ENCODE measurements at regions not wholly inside any gene's neighbourhood (a gene's known extent, or its start where the extent isn't known, plus 50 kb on each side); places are given as distances from the start of the nearest gene placed in this dataset.
"Not testable (repeated sequence)": the region's sequence is repeated elsewhere in the genome, so short reads cannot be mapped to it uniquely, and the experiment has no call there.

DNA sequence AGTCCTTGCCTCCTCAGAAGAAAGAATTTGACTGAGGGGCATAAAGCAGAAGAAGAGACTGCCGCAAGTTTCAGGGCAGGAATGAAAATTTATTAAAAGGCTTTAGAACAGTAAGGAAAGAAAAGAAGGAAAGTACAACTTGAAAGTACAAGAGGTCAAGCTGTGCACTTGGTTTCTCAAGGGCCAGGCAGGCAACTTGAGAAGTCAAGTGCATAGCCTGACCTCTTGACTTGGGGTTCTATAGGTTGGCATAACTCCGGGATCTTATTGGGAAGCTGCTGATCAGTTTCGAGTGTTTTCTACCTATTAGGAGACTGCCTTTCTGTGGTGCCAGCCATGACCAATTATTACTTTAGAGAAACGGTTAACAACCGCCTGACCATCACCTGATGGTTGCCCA lies 237.0 kb upstream of the RGS17 start:
- TF ChIP-seq, protein P1, sequence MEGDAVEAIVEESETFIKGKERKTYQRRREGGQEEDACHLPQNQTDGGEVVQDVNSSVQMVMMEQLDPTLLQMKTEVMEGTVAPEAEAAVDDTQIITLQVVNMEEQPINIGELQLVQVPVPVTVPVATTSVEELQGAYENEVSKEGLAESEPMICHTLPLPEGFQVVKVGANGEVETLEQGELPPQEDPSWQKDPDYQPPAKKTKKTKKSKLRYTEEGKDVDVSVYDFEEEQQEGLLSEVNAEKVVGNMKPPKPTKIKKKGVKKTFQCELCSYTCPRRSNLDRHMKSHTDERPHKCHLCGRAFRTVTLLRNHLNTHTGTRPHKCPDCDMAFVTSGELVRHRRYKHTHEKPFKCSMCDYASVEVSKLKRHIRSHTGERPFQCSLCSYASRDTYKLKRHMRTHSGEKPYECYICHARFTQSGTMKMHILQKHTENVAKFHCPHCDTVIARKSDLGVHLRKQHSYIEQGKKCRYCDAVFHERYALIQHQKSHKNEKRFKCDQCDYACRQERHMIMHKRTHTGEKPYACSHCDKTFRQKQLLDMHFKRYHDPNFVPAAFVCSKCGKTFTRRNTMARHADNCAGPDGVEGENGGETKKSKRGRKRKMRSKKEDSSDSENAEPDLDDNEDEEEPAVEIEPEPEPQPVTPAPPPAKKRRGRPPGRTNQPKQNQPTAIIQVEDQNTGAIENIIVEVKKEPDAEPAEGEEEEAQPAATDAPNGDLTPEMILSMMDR (IDR thresholded peaks at IDR 0.05; ENCODE audit: low read depth, low read length, missing control alignments), result no peak
- no peak overlapping the region for H3K4me3 ChIP-seq (ENCODE audit: low read depth, low read length)
- DNase-seq (ENCODE audit: low read depth), result no peak

DNA sequence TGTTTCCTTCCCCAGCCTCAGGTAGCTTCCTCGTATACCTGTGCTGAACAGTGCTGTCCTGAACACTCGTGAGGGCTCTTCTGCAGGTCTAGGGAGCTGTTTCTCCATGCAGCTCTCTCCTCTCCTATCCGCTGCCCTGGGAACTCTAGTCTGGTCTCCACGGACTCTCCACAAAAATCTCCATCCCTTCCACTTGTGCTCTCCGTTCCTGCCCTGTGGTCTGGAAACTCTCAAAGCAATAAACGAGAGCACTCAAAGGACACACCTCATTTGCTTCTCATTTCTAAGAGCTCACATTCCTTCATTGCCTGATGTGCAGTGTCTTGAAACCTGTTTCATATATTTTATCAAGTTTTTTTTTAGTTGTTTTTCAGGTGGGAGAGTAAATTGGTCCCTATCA lies 235.9 kb upstream of the RGS17 start:
- no peak overlapping the region for H3K4me3 ChIP-seq (ENCODE audit: low read depth, low read length)
- TF ChIP-seq, protein P1 (IDR thresholded peaks at IDR 0.05; ENCODE audit: low read depth, low read length, missing control alignments), result no peak
- no peak for DNase-seq (ENCODE audit: low read depth)

DNA sequence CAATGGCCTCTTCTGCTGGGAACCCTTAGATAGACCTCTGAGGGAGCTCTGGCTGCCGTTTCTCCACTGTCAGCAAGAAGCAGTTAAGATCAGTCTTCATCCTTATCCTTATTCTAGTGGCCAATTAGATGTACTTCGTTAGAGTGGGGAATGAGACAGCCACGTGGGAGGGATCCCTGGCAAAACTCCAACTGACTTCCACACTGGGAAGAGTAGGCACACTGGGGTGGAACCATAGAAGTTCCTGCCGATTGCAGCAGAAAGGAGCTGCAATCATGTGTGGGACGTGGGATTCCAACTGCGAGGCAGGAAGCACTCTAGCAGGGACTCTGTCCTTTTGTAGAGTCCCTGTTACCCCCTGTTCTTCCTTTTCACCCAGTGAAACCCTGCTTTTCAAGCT lies 226.3 kb upstream of the RGS17 start:
- no peak overlapping the region for H3K4me3 ChIP-seq (ENCODE audit: low read depth, low read length)
- TF ChIP-seq, protein P1 (IDR thresholded peaks at IDR 0.05; ENCODE audit: low read depth, low read length, missing control alignments), result no peak
- DNase-seq (ENCODE audit: low read depth), result no peak

DNA sequence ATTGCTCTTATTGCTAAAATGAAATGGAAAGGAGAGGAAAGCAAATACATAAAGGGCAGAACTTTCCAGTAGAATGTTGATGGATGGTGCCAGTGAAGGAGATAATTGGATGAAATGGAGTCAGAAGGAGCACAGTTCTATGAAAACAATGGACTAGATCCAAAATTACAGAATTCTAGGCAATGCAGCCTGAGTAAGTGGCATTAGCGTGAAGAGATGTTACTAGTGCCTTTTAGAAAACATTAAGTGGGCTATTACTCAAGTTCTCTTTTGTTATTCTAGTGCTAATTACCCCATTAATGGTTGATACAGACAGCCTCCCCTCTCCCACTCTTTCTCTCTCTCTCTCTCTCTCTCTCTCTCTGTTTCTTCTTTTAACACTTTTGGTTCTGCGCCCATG lies 209.5 kb upstream of the RGS17 start:
- TF ChIP-seq, protein P1 (IDR thresholded peaks at IDR 0.05; ENCODE audit: low read depth, low read length, missing control alignments), result no peak
- H3K4me3 ChIP-seq (ENCODE audit: low read depth, low read length), result no peak overlapping the region
- no peak for DNase-seq (ENCODE audit: low read depth)

DNA sequence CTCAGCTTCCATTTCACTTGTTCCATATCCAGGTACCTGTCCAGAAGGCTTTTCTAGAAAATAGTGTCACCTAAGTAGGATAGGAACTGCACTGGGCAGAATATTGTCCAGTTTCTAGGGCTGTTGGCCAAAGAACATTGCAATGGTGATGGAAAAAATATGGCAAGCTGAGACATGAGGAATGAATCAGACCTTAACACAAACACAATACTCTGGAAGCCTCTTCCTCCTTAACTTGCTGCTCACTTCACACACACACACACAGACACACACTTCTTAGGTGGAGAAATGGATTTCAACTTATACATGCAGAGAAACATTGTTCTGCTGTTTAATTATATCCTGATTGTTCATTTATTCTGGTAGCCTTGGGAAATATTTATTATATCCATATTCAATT lies 203.0 kb upstream of the RGS17 start:
- TF ChIP-seq, protein P1 (IDR thresholded peaks at IDR 0.05; ENCODE audit: low read depth, low read length, missing control alignments), result no peak

GRCh38 chr6:153331221-153331620 lies 200.1 kb upstream of the RGS17 start:
- DNase-seq (ENCODE audit: low read depth), result not testable (repeated sequence)

More for the DNA sequence above, 203.0 kb upstream of the RGS17 start:
- no peak overlapping the region for H3K4me3 ChIP-seq (ENCODE audit: low read depth, low read length)
- no peak for DNase-seq (ENCODE audit: low read depth)

GRCh38 chr6:153328194-153328593 lies 197.1 kb upstream of the RGS17 start:
- no peak overlapping the region for H3K4me3 ChIP-seq (ENCODE audit: low read depth, low read length)
- DNase-seq (ENCODE audit: low read depth), result no peak
- TF ChIP-seq, protein P1 (IDR thresholded peaks at IDR 0.05; ENCODE audit: low read depth, low read length, missing control alignments), result no peak

More at GRCh38 chr6:153331221-153331620, 200.1 kb upstream of the RGS17 start:
- H3K4me3 ChIP-seq (ENCODE audit: low read depth, low read length), result not testable (repeated sequence)

GRCh38 chr6:153325661-153326060 lies 194.6 kb upstream of the RGS17 start:
- no peak for DNase-seq (ENCODE audit: low read depth)
- TF ChIP-seq, protein P1 (IDR thresholded peaks at IDR 0.05; ENCODE audit: low read depth, low read length, missing control alignments), result no peak
- H3K4me3 ChIP-seq (ENCODE audit: low read depth, low read length), result no peak overlapping the region

Measured in GM12864 (cell line).